NCI-H1436 (cell line): ENCODE measurements at regions not wholly inside any gene's neighbourhood (a gene's known extent, or its start where the extent isn't known, plus 50 kb on each side); places are given as distances from the start of the nearest gene placed in this dataset.

Source experiments
- DNase-seq: peaks from one replicate; lab custom pipeline; 2025; lab: John Stamatoyannopoulos, UW

GRCh38 chr4:60794372-60794771, 405.8 kb upstream of the ADGRL3 start:
- DNase-seq: no peak

- DNase-seq: no peak
Measured at GRCh38 chr4:60799214-60799613, 400.9 kb upstream of the ADGRL3 start.

GRCh38 chr4:60800701-60801100, 399.4 kb upstream of the ADGRL3 start:
- DNase-seq: no peak

DNA sequence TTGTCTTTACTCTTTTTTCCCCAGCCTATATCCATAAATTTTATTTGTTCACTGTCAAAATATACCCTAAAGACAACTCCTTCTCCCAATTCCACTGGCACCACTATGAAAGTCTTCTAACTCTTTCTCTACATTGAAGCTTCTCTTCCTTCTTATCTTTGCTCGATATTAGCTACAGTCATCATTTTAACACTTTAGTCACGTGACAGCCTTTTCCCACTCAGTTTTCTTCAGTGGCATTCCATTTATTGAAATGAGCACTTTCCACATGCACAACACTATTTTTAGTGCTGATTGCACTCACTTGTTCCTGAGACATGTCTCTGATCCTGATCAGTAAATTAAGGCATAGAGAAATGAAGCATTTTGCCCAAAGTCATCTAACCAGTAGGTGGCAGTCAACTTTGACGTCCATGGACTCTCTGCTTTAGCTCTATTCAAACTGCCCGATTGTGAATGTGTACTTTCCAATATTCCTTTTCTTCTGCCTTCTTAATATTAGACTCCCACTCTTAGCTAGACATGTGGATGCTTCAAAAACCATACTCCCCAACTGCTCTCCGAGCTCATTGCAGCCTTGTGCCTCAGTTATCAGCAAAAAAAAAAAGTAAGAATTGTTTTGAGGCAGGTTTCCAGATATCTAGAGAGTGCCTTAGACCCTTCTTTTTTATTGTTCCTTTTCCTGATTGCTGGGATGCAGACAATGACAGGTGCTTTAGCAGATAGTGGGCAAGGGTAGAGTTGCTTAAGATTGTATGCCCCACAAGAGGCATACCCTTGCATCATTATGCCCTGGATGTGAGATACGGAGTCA, 394.4 kb upstream of the ADGRL3 start:
- DNase-seq: no peak

- no peak for DNase-seq
Measured at GRCh38 chr4:60808726-60809485, 391.2 kb upstream of the ADGRL3 start.

DNA sequence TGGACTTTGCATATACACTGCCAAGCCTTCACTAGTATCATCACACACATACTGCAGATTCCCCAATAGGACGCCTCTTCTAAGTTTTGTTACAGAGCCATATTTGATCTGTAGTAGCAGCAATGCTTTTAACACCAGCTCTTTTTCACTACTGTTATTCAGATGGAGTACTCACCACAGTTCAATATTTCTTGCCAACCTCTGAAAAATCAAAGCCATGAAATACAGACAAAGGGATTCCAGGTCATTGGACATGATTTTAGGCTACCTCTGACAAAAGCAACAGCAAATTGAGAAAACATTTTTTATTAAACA, 390.7 kb upstream of the ADGRL3 start:
- no peak for DNase-seq

DNA sequence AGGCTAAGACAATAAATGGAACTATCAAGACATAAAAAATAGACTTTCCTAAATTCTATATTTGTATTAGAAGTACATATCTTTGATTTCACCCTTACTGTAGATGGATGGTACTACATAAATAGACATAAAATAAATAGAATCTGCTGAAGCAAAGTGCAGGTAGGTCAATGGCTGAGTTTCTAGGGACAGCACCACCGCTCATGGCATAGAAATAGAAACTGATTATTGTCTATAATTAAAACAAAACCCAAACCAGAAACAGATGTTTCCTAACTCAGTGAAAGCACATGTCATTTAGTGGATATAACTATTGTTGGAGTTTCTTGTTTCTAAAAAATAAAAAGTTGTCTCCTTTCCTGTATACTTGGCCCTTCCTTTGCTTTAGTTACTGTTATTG, 387.3 kb upstream of the ADGRL3 start:
- no peak for DNase-seq

- DNase-seq: no peak
Measured at GRCh38 chr4:60814549-60814948, 385.6 kb upstream of the ADGRL3 start.

DNA sequence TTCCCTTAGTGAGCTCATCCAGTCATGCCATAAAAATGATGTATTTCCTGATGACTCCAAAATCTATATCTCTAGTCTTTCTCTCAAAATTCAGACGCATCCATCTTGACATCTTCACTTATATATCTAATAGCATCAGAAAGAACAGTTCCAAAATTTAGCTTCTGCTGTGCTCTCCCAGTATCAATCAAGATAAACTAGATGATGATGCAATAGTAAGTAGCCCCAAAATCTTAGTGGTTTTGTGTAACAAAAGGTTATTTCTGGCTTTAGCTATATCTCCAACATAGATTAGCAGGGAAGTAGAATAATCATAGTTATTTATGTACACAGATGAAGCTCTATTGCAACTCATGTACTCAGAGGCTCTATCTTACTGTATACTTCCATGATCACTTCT, 382.5 kb upstream of the ADGRL3 start:
- no peak for DNase-seq

DNA sequence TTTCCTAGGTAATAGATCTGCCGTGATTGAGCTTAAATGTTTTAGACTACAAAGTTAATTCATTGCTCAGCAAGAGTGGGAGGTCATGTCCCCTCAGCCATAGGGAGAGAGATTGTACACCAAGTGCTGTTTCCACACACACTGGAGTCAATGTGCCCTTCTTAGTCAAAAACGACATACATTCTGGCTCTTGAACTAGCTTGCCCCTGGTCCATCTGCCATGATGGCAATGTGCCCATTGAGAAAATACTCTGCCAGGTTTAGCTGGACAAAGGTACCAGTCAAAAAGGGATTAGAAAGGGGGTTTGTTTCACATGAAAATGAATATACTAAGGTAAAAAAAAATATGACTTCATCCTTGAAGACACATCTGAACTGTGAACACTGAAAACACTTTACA, 377.1 kb upstream of the ADGRL3 start:
- DNase-seq: no peak

- no peak for DNase-seq
Measured at GRCh38 chr4:60840020-60840419, 360.1 kb upstream of the ADGRL3 start.

DNA sequence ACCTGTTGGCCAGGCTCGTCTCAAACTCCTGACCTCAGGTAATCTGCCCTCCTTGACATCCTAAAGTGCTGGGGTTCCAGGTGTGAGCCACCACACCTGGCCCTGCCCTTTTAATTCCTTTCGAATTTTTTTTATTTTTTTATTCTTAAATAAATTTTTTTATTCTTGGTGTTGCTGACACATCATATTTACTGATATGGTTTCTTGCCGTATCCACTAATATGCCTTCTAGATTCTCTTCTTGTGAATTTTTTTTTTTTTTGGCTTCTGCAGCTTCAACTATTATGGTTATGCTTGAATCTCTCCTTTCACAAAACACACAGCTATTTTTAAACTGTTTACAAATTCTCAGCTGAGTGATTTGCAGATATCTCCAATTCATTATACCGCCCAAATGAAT, 353.4 kb upstream of the ADGRL3 start:
- no peak for DNase-seq

- DNase-seq: no peak
Measured at GRCh38 chr4:60847614-60848013, 352.5 kb upstream of the ADGRL3 start.

DNA sequence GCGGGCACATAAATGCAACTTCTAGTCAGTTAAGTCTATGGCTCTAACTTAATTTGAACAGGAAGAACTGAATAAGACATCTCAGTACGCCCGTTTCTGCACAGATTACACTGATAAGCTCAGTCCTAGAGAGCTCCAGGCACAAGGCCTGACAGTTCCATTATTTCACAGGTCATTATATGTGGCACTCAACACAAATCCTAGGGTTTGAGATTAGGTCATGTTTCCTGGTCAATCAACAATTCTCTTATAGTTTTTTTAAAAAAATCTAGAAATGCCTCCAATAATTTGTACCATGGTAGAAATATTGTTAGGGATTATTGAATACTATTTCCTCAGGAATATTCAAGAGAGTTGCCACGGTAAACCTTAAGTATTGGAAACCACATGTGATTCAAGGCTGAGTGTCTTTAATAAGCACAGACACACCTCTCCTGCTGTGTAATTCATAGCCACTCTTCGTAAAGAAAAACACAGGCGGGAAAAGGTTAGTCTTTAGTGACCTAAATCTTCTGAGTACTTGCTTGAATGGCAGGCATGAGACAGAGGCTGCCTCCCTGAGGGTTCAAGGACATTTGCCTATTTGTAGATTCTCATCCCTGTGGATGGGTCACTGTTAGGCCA, 342.9 kb upstream of the ADGRL3 start:
- no peak for DNase-seq

- DNase-seq: no peak
Measured at GRCh38 chr4:60863442-60863841, 336.7 kb upstream of the ADGRL3 start.

- no peak for DNase-seq
Measured at GRCh38 chr4:60865273-60865672, 334.9 kb upstream of the ADGRL3 start.

GRCh38 chr4:60868232-60868960, 331.7 kb upstream of the ADGRL3 start:
- no peak for DNase-seq

DNA sequence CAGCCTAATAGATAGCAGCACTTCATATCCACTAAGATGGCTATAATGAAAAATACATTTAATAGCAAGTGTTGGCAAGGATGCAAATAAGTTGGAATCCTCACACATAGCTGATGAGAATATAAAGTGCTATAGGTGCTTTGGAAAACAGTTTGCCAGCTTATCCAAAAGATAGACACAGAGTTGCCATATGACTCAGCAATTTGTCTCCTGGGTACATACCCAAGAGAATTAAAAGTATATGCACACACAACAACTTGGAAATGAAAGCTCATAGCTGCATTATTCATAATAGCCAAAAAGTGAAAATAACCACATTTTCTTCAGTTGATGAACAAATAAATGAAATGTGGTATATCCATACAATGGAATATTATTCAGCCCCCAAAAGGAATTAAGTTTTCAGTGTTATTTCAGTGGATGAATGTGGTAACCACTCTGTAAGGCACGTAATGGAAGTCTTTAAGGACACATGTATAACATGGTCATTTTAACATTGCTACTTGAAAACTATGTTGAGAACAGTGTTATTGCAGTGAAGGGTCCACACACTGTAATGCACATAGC, 320.9 kb upstream of the ADGRL3 start:
- DNase-seq: no peak

GRCh38 chr4:60884587-60884986, 315.5 kb upstream of the ADGRL3 start:
- DNase-seq: no peak

- DNase-seq: no peak
Measured at GRCh38 chr4:60885011-60885410, 315.1 kb upstream of the ADGRL3 start.

GRCh38 chr4:60890743-60891142, 309.4 kb upstream of the ADGRL3 start:
- DNase-seq: no peak

GRCh38 chr4:60891947-60892346, 308.2 kb upstream of the ADGRL3 start:
- no peak for DNase-seq
